ENCODE measurements at regions not wholly inside any gene's neighbourhood (a gene's known extent, or its start where the extent isn't known, plus 50 kb on each side); places are given as distances from the start of the nearest gene placed in this dataset.

GRCh38 chr6:41408982-41409381, 73.6 kb downstream of the NCR2 start:
- no peak for TF ChIP-seq POLR2A (IDR thresholded peaks at IDR 0.05)
- TF ChIP-seq CTCF (IDR thresholded peaks at IDR 0.05), result no peak
- no peak for TF ChIP-seq POLR2AphosphoS5 (IDR thresholded peaks at IDR 0.05)

All from upper lobe of left lung (tissue), 4 donors.